Heart left ventricle (tissue), 16 donors: ENCODE measurements at regions not wholly inside any gene's neighbourhood (a gene's known extent, or its start where the extent isn't known, plus 50 kb on each side); places are given as distances from the start of the nearest gene placed in this dataset.

ENCODE experiments used
- ATAC-seq, 4 donors: fragments of 200-7000 bp; cut with Tn5 transposase; one replicate each; pipeline ENCODE4 v1.9.1; 2020 to 2022; ENCODE audit warnings: moderate library complexity in 4 of 4, mild to moderate bottlenecking in 3 of 4, moderate number of reproducible peaks in 1 of 4
- DNase-seq, 5 donors: peaks; one replicate each; pipeline ENCODE4 v3.0.0-alpha.2; 2020
- H3K27ac ChIP-seq, 12 donors: fragments of 200-600 bp; sonication (generic) in 4 of 12; one replicate each; pipeline versions ENCODE4 v1.5.0 to v1.8.0; 2016 to 2022; ENCODE audit warnings: mild to moderate bottlenecking in 2 of 12
- H3K27me3 ChIP-seq, 9 donors: fragments of 200-600 bp; sonication (generic) in 2 of 9; one replicate each; pipeline versions ENCODE4 v1.5.1 to v1.8.0; 2016 to 2022; ENCODE audit warnings: mild to moderate bottlenecking in 3 of 9
- H3K36me3 ChIP-seq, 9 donors: fragments of 200-600 bp; sonication (generic) in 2 of 9; one replicate each; pipeline versions ENCODE4 v1.5.0 to v1.8.0; 2018 to 2022; ENCODE audit warnings: mild to moderate bottlenecking in 2 of 9
- H3K4me1 ChIP-seq, 12 donors: fragments of 200-600 bp; sonication (generic) in 4 of 12; one replicate each; pipeline versions ENCODE4 v1.5.0 to v1.8.0; 2016 to 2022; ENCODE audit warnings: mild to moderate bottlenecking in 3 of 12
- H3K4me3 ChIP-seq, 12 donors: fragments of 200-600 bp; sonication (generic) in 4 of 12; one replicate each; pipeline versions ENCODE4 v1.5.0 to v1.8.0; 2017 to 2022; ENCODE audit warnings: mild to moderate bottlenecking in 9 of 12, moderate library complexity in 4 of 12
- H3K9me3 ChIP-seq, 12 donors: fragments of 200-600 bp; sonication (generic) in 4 of 12; one replicate each; pipeline versions ENCODE4 v1.5.0 to v1.8.0; 2016 to 2022; ENCODE audit warnings: mild to moderate bottlenecking in 1 of 12
- POLR2A ChIP-seq, 2 donors: fragments of 450-650 bp; IDR thresholded peaks; one replicate each; pipeline ENCODE4 v1.6.1; 2017; ENCODE audit warnings: antibody characterized with exemption in 2 of 2, mild to moderate bottlenecking in 2 of 2, moderate library complexity in 2 of 2
- WGBS, 4 donors: extraction: QIAGEN DNeasy Blood & Tissue Kit in 2 of 4; methylation state at CpG; one replicate each; pipeline versions ENCODE4 v1.1.5 to v1.1.7; 2013 to 2018; 5-methylcytosine and 5-hydroxymethylcytosine counted together
- intact Hi-C, 10 donors: fragments of 100-400 bp; cut with DNase I; formaldehyde crosslinking; loops; one replicate each; pipeline versions ENCODE4 v1.11.1 to v1.14.2; 2022
- TF ChIP-seq, protein P1 (sequence below), 12 donors: fragments of 200-600 bp; sonication (generic) in 4 of 12; IDR thresholded peaks; one replicate each; pipeline versions ENCODE4 v1.5.0 to v1.8.0; 2018 to 2022; ENCODE audit warnings: antibody characterized with exemption in 12 of 12, mild to moderate bottlenecking in 5 of 12
- donor health status: ischemic (EF 13 %, LVEDD 7.1; RV severe dilation, severe dysfunction).
- donor health status: healthy with polysubstance abuse.
- donor health status: DM: no; HTN: yes; CAD: no.
- donor health status: DM: no; HTN: no; CAD: no.
- donor health status: ischemic (EF 25% LVEDD 6.9; RV normal size, moderate dysfunction).
- donor health status: ischemic (EF 25% LVEDD 5.7; RV mildly dilated, moderate dysfunction).
- donor health status: healthy.
- donor health status: DM: yes; HTN: yes; CAD: no.
- donor health status: ischemic (EF 35%, LVEDD 5.7; RV mildly dilated, moderate dysfunction).
- donor health status: nonischemic (EF 11% LVEDD 7.7; RV severe dilation, severe dysfunction).
- donor health status: DM: yes; HTN: yes; CAD: no.
- donor health status: PGD.
- donor health status: ischemic (EF 29% LVEDD 5.4; RV normal size, mild dysfunction).
- donor health status: nonischemic (EF 23%, LVEDD 6.1; RV moderate dilation, normal function).

- no peak overlapping the region for H3K4me3 ChIP-seq
- intact Hi-C loops: no loop called here
- DNase-seq: no peak
- peaks cover 0 to 44% (median 5%) of the 10 kb centered on the region in 9 donors for H3K27me3 ChIP-seq
- H3K9me3 ChIP-seq: no peaks in the 10 kb centered on the region
- TF ChIP-seq POLR2A (IDR thresholded peaks at IDR 0.05): no peak
- TF ChIP-seq, protein P1, sequence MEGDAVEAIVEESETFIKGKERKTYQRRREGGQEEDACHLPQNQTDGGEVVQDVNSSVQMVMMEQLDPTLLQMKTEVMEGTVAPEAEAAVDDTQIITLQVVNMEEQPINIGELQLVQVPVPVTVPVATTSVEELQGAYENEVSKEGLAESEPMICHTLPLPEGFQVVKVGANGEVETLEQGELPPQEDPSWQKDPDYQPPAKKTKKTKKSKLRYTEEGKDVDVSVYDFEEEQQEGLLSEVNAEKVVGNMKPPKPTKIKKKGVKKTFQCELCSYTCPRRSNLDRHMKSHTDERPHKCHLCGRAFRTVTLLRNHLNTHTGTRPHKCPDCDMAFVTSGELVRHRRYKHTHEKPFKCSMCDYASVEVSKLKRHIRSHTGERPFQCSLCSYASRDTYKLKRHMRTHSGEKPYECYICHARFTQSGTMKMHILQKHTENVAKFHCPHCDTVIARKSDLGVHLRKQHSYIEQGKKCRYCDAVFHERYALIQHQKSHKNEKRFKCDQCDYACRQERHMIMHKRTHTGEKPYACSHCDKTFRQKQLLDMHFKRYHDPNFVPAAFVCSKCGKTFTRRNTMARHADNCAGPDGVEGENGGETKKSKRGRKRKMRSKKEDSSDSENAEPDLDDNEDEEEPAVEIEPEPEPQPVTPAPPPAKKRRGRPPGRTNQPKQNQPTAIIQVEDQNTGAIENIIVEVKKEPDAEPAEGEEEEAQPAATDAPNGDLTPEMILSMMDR (IDR thresholded peaks at IDR 0.05): no peak
- no peak for ATAC-seq
- WGBS, 4 donors: 72 to 81% (median 79%) methylated on average over 2 of the region's 2 CpGs
- H3K27ac ChIP-seq: no peak overlapping the region
- H3K4me1 ChIP-seq: peaks cover 0 to 3% (median 0%) of the 10 kb centered on the region in 12 donors
- H3K36me3 ChIP-seq: no peaks in the 10 kb centered on the region
These were observed 192.7 kb upstream of the TOPAZ1 start for GRCh38 chr3:44048949-44049348.

- no peak overlapping the region for H3K27ac ChIP-seq
- H3K4me1 ChIP-seq: peaks cover 0 to 3% (median 0%) of the 10 kb centered on the region in 12 donors
- no peak for ATAC-seq
- whole genome bisulfite sequencing, 4 donors: 75 to 82% (median 79%) methylated on average over 7 to 9 of the region's 9 CpGs
- H3K36me3 ChIP-seq: no peaks in the 10 kb centered on the region
- no peak overlapping the region for H3K4me3 ChIP-seq
- intact Hi-C loops: no loop called here
- H3K9me3 ChIP-seq: no peaks in the 10 kb centered on the region
- TF ChIP-seq POLR2A (IDR thresholded peaks at IDR 0.05): no peak
- TF ChIP-seq, protein P1 (IDR thresholded peaks at IDR 0.05): no peak
- H3K27me3 ChIP-seq: peaks cover 0 to 47% (median 8%) of the 10 kb centered on the region in 9 donors
- no peak for DNase-seq
These were observed 191.6 kb upstream of the TOPAZ1 start for GRCh38 chr3:44050101-44050500.

DNA sequence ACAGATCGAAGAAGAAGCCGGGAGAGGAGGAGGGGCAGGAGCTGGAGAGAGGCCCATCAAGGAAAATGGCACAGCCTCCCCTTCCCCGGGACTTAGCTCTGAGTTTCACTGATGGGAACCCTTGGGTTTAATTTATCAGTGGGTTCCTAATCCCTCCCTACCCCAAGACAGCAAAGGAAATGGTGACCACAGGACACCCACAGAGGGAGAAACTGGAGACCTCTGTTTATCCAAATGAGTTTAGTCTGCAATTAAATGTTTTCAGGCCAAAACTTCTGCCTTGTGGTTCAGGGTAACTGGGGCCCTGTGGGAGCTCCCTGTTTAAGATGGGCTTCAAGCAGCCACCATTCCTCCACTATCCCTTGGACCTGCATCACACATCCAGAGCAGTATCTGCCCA, 190.8 kb upstream of the TOPAZ1 start:
- no peak overlapping the region for H3K4me3 ChIP-seq
- H3K36me3 ChIP-seq: no peaks in the 10 kb centered on the region
- peaks cover 0 to 3% (median 0%) of the 10 kb centered on the region in 12 donors for H3K4me1 ChIP-seq
- no peak for TF ChIP-seq POLR2A (IDR thresholded peaks at IDR 0.05)
- TF ChIP-seq, protein P1 (IDR thresholded peaks at IDR 0.05): no peak
- intact Hi-C loops: no loop called here
- no peak overlapping the region for H3K27ac ChIP-seq
- 58 to 80% (median 72%) methylated on average over 3 of the region's 3 CpGs for WGBS, 4 donors
- no peak for ATAC-seq
- DNase-seq: no peak
- H3K27me3 ChIP-seq: peaks cover 0 to 47% (median 8%) of the 10 kb centered on the region in 9 donors
- H3K9me3 ChIP-seq: no peaks in the 10 kb centered on the region

GRCh38 chr3:44055951-44056350, 185.7 kb upstream of the TOPAZ1 start:
- Histone ChIP-seq H3K9me3 (no peaks in the 10 kb centered on the region), H3K27ac (no peak overlapping the region), H3K4me1 (peaks cover 0 to 6% (median 0%) of the 10 kb centered on the region in 12 donors), H3K4me3 (no peak overlapping the region), H3K27me3 (peaks cover 0 to 61% (median 8%) of the 10 kb centered on the region in 9 donors), H3K36me3 (no peaks in the 10 kb centered on the region)
- 68 to 84% (median 80%) methylated on average over 3 of the region's 3 CpGs for WGBS, 4 donors
- no peak for ATAC-seq
- no peak for DNase-seq
- TF ChIP-seq POLR2A (IDR thresholded peaks at IDR 0.05): no peak
- TF ChIP-seq, protein P1 (IDR thresholded peaks at IDR 0.05): no peak
- intact Hi-C loops: no loop called here
